AG20443 (cell line): ENCODE measurements at regions not wholly inside any gene's neighbourhood (a gene's known extent, or its start where the extent isn't known, plus 50 kb on each side); places are given as distances from the start of the nearest gene placed in this dataset.

Experiments used
- DNase-seq: peaks from one replicate; pipeline ENCODE4 v3.0.0; 2012; ENCODE audit warnings: low spot score, mixed read lengths

GRCh38 chr16:65429504-65430181, 307.8 kb upstream of the CDH11 start:
- no peak for DNase-seq

DNA sequence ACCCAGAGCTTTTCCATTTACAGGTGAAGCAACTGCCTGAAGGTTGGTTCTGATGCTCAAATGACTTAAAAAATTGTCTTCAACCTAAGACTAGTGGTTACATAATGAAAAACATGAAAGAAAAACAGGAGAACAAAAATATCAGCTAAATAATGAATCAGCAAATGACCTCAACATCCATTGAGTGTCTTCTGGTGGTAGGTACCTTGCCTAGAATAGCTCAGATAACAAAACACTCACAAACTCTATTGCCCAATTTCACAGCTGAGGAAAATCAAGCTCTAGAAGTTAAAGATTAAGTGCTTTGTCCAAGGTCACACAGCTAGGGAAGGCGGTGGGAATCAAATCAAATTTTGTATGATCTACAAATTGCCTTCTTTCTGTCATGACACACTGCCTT, 304.6 kb upstream of the CDH11 start:
- DNase-seq, result no peak

GRCh38 chr16:65422934-65423333, 301.1 kb upstream of the CDH11 start:
- DNase-seq, result no peak

DNA sequence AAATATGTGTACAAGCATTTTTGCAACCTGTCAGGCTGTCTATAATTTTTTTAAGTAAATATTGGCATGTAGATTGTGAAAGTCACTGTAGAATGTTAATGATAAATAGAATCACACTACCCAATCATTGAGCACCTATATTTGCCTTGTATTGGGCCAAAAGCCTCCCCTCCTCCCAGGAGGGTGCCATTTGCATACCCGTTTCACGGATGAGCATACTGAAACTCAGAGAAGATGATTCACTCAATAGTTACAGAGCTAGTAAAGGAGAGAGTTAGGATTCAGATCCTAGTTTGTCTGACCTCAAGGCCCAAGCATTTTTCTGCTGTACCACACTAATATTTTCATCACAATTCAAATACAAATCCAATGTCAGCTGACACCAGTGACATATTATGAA, 299.7 kb upstream of the CDH11 start:
- DNase-seq, result no peak

GRCh38 chr16:65418435-65418834, 296.6 kb upstream of the CDH11 start:
- no peak for DNase-seq

GRCh38 chr16:65415460-65415859, 293.6 kb upstream of the CDH11 start:
- no peak for DNase-seq

DNA sequence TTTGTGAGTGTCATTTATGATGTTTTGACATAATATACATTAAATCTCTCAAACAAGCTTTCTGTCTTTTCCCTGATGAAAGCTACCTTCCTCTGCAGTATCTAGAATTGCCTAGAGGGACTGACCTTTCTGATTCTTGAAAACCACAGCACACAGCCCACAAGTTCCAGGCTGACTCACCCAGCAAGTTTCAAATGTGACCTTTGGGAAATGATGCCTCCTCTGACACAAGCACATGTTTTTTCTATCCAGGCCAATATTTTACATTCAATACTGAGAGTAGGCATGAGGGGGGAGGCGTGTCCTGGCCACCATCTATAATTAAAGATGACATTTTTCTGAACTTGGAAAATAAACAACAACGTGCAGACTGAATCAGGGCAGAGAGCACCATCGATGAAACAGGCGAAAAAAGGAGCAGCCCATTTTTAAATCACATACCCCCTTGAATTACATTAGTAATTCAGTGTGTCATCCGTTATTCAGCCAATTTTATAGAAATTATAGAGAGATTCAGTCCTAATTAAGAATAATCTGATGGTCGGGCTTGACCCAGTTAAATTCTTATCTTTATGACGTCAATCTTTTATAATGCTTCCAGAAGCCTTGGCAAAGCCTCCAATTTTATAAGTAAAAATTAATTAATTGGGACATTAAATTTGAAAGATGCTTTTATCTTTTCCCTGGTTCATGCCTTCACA, 292.6 kb upstream of the CDH11 start:
- DNase-seq, result peak; percentile 78

- no peak for DNase-seq
Measured at GRCh38 chr16:65413861-65414260, 292.0 kb upstream of the CDH11 start.

- DNase-seq, result no peak
Measured at GRCh38 chr16:65410801-65411200, 288.9 kb upstream of the CDH11 start.

DNA sequence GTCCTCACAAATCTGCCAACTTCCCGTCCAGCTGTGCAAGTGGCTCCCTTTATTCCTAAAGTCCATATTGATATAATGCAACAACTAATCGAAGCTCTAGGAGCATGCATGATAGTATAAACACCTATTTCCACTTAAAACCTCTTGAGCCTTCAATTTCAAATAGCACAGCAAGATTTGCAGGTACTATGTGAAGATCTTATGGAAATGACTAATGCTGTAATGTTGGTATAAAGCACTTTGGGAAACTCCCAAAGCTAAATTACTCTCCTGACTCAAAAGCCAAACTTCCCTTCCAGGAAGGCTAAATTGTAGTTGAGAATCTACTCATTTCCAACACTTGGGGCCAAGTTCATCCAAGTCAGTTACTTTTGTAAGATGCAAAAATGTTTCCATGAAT, 287.6 kb upstream of the CDH11 start:
- no peak for DNase-seq

DNA sequence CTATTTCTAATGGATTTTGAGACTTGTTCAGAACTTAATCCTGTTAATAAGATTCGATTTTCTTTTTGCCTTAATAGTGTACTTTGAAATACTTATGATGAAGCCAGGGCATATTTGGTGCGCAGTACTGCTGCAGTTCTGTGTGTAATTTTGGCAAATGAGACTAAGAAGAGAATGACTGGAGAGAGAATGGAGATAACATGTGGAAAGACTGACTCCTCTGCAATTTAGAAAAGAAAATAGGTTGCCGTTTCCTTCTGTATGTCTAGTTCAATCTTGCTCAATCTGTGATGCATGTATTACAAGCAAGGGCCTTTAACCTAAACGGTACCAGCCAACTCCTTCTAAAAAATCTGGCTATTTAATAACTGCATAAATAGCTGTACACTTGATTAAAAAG, 285.1 kb upstream of the CDH11 start:
- no peak for DNase-seq

DNA sequence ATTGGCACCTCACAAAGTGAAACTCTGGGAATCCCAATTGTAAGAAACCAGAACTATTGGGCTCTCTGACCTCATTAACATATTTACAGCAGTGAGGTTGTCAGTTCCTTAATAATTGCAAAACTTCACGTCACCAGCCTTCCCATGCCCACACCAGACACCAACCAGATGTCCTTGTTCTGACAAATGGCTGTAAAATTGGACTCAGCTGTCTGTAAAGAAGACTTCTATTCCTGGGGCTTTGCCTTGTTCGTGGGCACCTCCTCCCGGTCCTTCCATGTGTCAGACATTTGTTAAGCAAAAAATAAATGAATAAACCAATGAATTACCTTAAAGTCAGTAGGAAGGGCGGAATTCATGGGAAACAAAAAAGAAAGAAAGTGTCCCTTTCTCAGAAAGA, 284.3 kb upstream of the CDH11 start:
- DNase-seq, result peak; percentile 19

DNA sequence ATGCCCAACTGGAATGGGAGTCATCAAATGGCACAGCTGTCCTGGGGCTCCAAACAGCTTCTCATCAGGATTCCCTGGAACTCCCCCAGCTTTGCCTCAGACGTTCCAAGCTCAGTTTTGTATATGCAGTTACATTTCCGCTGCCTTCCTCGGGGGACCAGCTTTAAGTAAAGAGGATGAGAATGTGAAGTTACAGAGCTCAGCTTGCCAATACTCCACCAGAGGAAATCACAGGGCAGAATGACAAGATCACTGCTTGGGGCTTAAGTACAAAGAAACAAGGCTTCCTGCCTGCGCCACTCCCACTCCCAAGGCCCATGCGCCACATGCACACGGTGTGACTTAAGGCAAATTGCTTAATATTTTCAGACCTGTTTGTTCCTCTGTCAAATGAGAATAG, 272.4 kb upstream of the CDH11 start:
- DNase-seq, result no peak

- no peak for DNase-seq
Measured at GRCh38 chr16:65392806-65393565, 271.1 kb upstream of the CDH11 start.

DNA sequence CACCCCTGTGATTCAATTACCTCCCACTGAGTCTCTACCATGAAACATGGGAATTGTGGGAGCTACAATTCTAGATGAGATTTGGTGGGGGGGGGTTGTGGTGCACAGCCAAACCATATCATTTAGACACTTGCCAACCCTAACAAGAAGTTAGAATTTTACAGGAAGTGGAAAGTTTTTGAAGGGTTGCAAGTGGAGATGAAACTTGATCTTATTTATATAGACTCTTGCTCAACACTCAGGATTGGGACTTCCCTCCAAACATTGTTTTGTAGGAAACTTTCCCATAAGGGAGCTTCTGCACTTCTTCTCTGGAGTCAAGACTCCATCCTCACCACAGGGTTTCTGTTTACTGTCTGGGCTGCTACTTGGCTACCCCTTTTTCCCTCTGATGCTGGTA, 266.7 kb upstream of the CDH11 start:
- no peak for DNase-seq

GRCh38 chr16:65386672-65387071, 264.8 kb upstream of the CDH11 start:
- no peak for DNase-seq

GRCh38 chr16:65384441-65384840, 262.6 kb upstream of the CDH11 start:
- no peak for DNase-seq

DNA sequence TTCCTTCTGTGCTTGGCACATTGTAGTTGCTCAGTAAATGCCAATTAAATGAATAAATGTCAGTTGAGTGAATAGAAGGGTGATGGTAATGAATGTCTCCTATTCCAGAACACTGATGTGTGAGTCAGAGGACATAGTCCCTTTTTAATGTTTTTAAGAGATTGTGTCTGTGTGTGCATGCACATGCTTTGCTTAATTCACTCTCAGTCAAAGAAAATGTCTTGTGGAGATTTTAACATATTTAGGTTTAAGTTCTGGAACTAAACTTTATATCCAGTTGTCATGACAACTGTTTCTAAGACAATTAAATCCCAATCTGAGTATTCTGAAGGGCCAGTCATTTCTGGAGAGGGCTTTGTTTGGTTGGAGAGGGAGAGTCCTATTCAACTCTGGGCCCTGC, 255.3 kb upstream of the CDH11 start:
- DNase-seq, result no peak

- no peak for DNase-seq
Measured at GRCh38 chr16:65376601-65377000, 254.7 kb upstream of the CDH11 start.

DNA sequence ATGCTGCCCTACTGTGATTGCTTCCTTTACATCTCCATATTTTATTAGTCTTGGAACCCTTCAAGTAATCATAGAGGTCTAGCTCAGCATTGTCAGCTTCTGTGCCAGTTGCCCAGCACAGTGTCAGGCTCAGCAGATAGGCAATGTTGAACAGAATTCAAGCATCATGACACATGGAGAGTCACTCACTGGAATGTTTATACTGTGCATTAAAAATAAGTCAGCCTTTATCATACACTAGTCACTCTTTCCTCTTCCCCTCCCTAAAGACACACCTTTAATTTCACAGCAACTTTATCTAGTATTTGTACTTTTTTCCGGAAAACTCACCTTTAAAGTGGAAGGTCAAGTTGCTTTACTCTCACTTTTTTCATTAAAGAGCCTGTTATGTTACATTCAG, 253.8 kb upstream of the CDH11 start:
- no peak for DNase-seq

DNA sequence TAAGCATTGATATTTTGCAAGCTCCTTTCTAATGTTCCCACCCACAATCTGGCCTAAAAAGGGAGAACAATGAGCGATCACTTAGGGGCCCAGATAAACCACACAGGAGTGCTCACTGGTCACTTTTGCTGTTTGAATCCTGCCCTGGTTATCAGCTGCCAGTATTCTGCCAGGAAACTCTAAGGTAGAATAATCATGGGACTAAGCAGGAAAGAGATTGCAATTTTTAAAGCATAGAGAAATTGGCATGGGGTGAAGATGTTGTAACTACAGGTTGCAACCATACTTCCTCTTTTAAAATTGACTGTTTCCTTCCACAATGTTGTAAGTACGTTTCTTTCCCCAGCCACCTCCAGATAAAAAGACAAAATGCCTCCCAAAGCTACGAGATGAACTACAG, 251.2 kb upstream of the CDH11 start:
- DNase-seq, result no peak

DNA sequence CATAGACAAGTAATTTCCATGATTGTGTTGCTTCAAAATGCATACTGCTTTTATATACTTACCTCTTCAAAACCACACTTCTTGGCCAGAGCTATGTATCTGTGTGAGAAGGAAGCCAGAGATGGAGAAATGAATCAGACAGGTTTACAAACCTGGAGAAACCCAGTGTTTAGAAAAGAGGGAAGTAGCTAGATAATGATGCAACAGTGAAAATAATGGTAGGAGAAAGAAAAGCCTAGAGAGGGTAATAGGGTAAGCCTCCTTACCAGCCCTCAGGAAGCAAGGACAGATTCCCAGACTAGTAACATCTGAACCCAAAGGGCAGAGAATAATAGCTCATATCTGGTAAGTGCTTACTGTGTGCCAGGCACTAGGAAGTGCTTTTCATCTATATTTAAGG, 250.3 kb upstream of the CDH11 start:
- DNase-seq, result no peak
